GM18508 (cell line): ENCODE measurements at regions not wholly inside any gene's neighbourhood (a gene's known extent, or its start where the extent isn't known, plus 50 kb on each side); places are given as distances from the start of the nearest gene placed in this dataset.
A peak's percentile ranks its signal among the peaks of the same experiment; 100 is the strongest.
"Not testable (repeated sequence)": the region's sequence is repeated elsewhere in the genome, so short reads cannot be mapped to it uniquely, and the experiment has no call there.

Experiments used
- ATAC-seq: cut with Tn5 transposase; IDR thresholded peaks from one replicate; pipeline ENCODE4 v1.9.1; 2021; ENCODE audit warnings: moderate number of reproducible peaks; ENCODE audit not compliant: insufficient read depth, unreplicated experiment

DNA sequence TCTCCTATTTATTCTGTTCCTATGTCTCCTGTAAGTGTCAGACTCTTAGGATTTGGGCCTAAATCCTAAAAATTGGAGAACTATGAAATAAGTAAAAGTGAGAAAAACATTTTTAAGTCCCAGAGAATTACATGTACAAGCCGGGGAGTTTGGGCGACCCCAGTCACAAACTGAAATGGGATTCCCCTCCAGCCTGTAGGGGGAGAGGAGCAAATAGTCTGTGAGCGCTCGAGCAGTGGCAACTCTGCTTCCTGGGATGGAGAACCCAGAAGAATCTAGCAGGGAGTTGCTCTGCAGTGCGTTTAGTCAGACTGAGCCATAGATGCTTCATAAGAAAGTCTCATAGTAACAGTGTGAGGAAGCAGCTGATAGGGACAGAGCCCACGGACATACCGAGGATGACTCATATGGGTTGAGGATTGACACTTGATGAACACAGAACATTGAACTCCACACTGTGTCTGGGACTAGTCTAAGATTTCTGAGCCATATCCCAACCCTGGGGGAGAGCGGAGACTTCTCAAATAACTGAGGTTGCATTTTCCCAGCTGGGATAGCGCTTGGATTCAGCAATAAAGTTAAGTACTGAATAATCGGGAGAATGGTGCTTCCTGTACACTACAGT lies 437.2 kb downstream of the BCKDHB start:
- ATAC-seq: no peak

DNA sequence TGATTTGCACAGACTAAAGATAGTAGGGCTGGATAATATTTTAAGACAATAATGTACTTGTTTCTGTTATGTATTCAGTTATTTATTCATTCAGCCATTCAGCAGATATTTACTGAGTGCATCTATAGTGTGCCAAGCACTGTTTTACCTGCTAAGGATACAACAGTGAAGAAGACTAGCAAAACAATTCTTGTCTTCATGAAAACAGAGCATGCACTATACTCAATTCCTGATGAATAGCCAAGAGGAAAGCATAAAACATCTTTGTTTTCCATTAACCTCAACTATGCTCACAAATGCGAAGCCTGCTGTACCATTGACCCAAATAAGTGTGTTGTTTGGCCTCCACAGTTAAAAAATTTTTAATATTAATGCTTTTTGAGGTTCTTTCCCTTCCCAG lies 436.7 kb downstream of the BCKDHB start:
- no peak for ATAC-seq

DNA sequence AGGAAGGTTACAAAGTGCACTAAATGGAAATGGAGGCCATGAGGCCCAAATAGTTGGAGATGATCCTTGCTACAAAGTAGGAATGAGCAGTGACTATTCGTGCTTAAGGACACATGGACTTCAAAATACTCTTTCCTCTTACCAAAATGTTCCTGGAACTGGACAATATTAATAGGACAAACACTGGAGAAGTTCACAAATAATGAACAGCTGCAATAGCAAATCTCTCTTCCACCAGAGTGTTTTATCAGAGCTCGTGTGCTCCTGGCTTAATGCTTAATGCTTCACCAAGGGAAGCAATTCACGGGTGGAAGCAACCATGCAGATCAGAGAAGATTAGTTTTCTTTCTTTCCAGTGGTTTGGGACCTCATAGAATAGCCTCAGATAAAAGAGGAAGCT lies 435.4 kb downstream of the BCKDHB start:
- ATAC-seq: no peak

DNA sequence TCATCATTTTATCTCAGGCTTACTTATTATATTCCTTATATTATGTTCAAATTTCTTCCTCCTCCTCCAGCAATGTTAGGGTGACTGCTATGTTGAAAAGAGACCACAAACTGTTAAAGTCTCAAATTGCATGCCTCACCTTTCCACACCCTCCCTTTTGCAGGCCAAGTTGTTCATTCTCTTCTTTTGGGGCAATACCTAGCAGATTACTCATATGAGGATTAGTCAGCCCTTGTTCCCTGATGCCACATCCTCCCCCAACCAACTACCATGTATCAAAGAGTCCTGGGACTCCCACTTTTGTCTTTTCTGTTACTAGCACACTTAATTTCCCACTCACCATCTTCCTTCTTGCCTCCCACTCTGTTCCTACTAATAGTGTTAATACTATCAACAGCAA lies 434.7 kb downstream of the BCKDHB start:
- peak; percentile 57 for ATAC-seq

DNA sequence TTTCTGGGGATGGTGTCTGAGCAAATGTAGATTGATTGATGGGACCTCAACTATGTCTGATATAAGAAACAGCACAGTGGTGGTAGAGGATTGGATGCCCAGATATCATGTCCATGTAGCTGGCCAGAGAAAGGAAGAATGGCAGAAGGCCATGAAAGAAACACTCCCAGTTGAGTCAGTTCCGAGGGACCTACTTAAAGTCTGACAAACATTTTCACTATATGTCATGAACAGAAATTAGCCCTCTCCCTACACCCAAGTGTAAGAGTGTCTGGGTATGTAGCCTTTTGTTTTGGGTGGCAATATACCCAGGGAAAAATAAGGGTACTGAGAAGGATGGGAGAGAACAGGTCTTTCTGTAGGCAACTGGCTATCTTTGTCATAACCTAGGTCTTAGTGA lies 434.2 kb downstream of the BCKDHB start:
- ATAC-seq: no peak

DNA sequence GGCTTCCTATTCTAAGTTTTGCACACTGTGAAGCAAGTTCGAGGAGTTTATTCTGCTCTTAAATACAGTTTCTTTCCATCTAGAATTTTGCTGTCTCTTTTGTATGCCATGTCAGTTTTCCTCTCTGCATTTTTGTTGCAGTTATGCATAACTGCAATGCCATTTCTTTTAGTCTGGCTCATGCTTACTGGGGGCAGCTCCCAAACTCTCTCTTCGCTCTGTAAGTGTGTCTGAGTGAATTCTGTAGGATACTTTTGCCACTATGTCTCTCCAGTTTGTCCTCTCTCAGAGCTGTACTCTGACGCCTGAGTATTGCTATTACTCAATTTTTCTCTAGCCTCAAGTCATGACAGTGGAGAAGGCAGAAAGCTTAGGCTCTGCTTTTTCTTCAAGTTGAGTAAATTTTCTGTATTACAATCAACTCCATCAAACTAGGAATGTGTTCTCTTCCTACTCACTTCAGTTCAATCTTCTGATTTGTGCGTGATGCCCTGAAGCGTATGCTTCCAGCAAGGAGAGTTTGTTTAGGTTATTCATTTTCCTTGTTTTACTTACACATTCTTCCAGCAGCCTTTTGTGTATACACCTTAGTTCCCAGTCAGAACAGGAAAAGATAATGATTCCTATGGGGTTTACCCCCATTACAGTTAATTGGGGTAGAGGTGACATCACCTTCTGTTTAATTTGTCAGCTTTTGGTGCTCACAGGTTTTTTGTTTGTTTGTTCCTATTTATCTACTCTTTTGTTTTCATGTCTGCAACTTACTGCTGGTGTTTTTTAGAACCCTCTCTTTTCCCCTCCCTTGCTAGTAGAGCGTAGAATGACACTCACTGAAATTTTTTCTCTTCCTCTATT lies 430.9 kb downstream of the BCKDHB start:
- ATAC-seq: no peak

DNA sequence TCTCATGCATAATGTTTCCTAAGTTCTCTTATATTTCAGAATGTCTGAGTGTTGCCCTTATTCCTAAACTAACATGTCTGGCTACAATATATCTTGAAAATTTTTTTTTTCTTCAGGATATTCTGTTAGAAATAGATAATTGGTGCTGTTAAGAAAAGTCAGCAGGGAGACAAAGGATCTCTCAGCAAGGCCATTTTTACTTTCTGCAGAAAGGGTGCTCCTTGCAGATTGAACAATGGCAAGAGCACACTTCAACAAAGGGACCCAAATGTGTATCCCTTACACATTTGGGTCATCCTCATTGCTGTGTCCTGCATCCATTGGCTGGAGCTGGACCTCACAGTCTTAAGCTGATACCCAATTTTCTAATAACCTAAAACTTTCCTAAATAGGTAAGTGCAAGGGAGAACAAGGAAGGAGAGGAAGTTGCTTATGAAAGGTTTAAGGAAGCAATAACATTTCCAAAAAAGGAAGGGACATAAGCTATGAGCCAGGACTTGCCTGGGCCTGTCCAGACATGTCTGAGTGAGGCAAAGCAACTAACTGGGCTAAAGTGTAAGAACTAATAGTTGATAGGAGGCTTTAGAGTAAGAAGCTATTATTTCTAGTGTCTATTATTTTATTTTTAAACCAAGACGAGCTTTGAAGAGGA lies 429.6 kb downstream of the BCKDHB start:
- no peak for ATAC-seq

DNA sequence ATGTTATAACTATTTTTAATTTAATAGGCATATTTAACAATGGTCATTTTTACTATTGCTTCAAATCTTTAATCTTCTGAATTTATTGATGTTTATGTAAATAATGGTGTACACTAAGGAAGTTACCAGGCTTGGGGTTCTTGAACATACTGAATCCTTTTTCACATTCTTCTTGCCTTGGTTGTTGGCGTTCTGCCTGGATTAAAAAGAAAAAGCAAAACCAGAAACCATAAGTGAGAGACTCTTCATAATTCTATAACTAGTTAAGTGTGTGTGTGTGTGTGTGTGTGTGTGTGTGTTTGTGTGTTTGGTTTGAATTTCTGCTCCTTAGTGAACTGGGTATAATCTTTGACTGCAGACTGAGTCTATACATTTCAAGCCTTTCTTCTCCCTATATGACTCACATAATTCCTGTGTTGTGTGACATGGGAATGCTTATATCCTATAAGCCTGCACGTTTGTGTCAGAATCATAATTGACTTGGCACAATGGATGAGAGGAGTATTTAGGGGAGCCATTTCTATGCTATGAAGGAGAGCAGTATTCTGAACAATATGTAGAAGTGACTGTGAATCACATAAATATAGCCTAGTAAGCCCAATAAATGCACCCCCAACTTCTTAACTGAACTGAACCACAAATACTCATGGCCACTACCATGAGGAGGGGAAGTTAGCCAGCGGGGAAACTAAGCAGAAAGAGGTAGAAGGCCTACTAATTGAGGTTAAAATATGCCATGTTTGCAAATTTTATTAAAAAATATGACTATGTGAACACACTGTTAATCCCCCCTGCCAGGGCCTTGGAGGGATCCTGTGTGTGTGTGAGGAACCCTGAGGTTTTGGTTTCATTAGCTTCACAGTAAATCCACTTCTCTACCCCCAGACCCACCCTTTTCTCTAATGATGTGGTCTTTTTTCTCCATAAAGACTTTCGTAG lies 425.5 kb downstream of the BCKDHB start:
- ATAC-seq: no peak

DNA sequence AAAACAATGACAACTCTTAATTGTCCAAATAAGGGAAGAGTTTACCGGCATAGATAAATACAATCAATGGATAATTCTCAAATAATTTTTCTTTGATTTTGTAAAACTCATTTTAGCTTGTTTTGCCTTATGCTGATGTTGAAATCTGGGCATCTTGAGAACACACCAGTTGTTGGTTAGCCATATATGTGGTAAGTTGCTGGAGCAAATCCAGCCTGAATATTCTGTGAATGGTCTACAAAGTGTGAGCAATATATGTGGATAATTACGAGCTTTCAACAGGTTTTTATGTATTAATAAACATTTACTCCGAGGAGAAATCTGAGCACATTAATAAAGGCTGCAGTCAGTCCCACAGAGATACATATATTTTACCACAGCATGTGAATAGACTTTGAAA lies 423.6 kb downstream of the BCKDHB start:
- ATAC-seq: no peak

DNA sequence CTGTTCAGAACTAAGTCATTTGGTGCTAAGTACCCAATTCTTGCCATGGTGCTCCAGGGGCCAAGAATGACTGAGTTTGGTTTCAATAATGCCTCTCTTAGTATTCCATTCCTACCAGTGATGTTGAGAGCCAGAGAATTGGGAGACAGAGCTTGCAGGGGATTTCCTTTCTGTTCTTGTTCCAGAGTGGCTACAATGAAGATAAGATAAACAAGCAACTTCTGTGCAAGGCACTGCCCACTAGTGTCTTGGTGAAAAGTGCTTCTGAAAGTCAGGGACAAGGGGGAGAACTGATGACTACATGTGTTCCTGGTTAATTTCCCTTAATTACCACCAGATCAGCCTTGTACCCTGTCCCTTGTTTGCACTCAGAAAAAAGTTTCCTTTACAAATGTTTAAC lies 421.6 kb downstream of the BCKDHB start:
- no peak for ATAC-seq

DNA sequence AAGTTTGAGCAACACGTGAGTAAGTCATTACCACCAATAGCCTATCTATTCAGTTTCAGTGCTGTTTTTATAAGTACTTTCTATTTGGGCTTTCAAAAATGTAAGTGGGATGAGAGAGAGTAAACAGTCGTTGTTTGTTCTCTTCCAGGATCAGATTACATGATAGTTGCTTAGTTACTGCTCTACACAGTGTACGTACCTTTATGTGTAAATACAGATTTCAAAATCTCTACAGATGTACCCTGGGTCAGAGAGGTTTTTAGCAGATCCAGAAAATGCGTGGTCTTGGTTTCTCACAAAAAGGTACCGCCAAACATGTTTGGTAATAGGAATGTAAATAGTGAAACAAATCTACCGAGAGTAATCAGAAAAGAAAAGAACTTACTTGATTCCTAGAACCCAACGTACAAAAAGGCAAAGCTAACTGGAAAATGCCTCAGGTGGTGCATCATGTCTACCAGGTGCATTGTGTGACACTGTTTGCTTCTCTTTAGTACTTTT lies 421.1 kb downstream of the BCKDHB start:
- no peak for ATAC-seq

DNA sequence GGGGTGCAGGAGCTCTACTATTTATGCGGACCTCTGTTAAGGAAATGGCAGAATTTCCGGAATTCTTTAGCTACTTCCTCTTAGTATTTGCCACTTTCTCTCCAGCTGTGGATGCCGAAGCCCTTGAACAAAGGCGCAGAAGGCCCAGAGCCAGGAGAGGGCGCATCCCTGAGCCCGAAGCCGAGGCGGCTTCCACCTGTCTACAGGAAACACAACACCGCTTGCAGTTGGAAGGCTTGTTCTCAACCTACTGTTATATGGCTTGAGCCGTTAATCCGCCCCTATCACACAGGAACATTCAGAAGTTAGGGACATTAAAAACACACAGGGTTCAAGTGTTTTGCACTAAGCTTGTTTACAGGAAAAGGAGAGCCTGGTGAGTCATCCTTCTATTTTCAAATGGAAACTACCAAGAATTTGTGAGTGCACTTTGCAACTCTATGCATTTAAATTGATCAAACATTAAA lies 417.1 kb downstream of the BCKDHB start:
- ATAC-seq: no peak

DNA sequence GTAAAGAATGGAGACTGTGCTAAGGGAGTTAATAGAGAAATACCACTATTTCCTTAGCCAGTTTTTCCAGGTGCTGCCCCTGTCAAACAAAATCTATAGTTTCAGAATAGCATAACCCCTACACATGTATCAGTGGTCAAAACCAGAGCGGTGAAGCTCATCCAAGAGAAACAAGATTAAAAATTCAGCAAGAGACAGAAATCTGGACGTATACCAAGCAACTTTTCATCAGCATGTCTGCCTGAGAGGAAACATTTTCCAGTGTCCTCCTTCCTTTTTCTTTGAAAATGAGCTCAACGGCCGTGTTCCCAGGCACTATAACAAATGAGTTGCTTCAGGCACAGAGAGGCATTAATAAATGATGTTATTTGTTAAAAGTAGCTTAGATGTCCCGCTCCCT lies 416.5 kb downstream of the BCKDHB start:
- ATAC-seq: no peak

DNA sequence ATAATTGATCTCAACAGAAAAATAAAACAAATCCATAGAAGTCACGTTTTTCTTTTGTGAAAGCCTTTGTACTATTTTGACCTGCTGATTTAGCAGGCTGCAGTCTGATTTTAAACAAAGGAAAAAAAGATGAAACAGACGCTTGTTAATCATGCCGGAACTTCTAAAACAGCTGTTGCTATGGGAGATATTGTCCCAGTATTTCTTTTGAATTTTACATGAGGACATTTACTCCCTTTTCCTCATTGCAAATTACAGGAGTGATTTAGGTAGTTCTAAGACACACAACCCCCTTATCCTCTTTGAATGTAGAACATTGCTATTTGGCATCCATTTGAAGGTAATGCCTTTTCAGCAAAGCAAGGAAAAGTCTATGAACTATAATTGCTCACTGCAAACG lies 416.1 kb downstream of the BCKDHB start:
- no peak for ATAC-seq

DNA sequence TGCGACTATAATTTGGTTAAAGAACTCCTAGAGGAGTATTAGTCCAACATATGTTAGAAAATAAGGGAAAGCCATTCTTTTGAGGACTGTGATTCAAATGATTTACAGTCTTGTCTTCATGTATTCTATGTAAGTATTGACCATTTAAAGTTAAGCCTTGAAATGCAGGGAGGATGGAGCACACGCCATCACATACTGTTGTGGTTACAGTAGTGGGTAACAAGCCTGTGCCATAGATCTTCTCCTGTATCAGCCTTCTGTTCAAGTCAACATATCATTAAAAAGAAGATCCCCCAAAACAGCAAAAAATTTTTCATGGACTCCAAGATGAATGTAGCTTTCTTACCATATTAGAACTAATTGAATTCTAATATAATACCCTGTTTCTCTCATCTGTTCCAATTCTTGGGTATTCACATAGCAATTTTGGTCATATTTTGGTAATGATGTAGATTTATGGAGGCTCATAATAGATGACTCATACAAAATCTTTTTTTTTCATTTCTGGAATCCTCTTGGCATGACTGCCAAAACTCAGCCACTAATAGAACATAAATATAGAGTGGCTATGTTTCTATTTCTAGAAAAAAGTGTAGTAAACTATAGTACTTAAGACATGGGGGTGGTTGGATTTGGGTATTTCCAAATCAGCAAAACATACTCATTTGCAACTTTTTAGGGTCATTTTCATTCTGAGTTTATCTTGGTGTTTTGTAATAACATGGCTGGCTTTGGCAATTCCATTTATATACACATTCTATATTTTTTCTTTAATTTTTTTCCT lies 413.5 kb downstream of the BCKDHB start:
- no peak for ATAC-seq

DNA sequence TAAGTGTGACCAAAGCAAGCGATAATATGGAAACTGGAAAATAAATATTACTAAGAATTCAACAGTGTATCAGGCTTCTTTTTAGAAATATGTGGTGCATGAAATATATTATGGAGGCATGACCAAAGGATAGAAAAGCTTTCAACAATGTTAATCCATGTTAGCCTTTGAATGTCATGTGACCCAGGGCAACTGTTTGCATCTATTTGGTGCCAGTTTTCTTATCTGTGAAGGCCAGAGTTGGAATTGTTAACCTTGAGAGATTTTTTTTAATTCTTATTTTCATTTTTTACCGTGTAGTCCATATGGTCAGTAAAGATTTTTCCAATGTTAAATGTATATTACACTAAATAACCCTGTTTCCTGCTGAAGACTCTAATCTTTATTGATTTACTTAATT lies 411.1 kb downstream of the BCKDHB start:
- no peak for ATAC-seq

DNA sequence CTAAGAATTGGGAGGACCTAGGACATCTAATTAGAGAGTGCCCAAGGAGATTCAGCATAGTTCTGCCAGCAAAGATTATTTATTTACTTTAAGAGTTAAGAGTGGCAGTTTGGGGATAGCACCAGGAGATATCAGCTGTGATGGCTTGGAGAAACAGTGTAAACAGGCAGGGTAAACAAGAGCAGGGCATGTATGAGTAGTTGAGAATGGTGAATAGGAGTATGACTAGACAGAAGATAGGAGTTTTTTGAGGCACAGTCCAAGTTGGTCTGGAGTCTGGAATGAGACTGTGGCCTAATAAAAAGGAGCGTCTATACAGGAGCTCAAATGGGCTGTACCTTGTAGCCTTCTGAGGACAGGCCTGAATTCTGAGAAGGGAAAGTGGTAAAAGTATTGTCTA lies 404.1 kb downstream of the BCKDHB start:
- not testable (repeated sequence) for ATAC-seq

DNA sequence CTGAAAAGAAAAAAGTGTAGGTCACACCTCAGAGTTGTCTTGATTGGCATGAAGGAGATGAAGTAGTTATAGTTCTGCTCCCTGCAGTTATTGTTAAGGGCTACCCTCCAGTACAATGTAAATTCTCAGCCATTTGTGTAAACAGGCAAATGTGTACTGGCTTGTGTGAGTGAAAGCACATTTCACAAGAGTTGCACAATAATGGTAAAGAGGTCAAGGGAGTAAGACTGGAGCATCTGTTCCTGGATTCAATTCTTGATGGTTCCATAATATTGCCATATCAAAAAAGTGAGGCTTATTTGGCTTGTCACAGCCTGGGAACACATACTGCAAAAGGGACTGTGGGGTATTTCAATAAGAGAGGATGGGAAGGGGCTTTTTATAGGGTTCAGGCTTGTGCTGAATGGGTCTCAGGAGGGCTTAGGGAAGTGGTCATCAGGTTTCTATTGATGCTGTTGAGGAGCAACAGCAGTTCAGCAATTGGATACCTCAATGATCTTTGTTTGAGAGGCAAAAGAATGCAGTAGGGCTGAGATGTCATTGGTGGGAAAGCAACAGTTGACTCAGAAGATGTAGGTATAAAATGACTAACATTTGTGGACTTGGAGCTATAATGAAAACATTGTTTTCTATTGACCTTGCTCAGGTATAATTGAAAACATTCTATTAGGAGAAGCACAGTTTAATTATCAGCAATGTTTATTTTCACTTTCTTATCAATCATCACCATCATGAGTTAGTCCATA lies 402.6 kb downstream of the BCKDHB start:
- ATAC-seq: no peak

DNA sequence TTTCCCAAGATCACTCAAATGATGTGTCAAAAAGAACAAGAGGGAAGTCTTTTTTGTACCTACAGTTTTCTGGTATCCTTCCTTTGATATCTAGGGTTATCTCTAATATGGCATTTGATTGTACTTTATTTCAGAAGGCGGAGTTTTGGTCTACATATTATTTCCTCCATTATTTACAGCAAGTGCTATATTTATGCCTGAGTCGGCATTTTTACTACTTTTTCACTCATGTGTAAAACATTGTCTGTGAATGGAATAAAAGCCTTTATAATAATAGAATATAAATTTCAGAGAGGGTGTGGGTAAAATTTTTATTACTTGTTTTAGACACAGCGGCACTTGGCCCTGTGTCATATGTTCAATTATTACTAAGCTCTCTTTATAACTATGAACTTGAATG lies 398.4 kb downstream of the BCKDHB start:
- ATAC-seq: no peak
